MM.1S (cell line): ENCODE measurements at regions not wholly inside any gene's neighbourhood (a gene's known extent, or its start where the extent isn't known, plus 50 kb on each side); places are given as distances from the start of the nearest gene placed in this dataset.

Experiments used
- DNase-seq: peaks from one replicate; pipeline ENCODE4 v3.0.0-alpha.2; 2015
- H2AFZ ChIP-seq: fragments of 300-600 bp; sonication (generic); 2 replicates; pipeline ENCODE4 v1.6.0; 2016; ENCODE audit warnings: antibody characterized with exemption, low read length
- H3F3A ChIP-seq: fragments of 300-600 bp; sonication (generic); 2 replicates; pipeline ENCODE4 v1.6.1; 2016; ENCODE audit warnings: mild to moderate bottlenecking, antibody characterized with exemption, low read length, moderate library complexity, mixed read lengths; ENCODE audit not compliant: insufficient read depth
- H3K27ac ChIP-seq: fragments of 300-600 bp; sonication (generic); 2 replicates; pipeline ENCODE4 v1.5.1; 2016; ENCODE audit warnings: mild to moderate bottlenecking, low read length
- H3K27me3 ChIP-seq: fragments of 300-600 bp; sonication (generic); replicated peaks from 2 replicates; pipeline ENCODE4 v1.6.0; 2016; ENCODE audit warnings: low read length; ENCODE audit not compliant: insufficient read depth
- H3K36me3 ChIP-seq: fragments of 300-600 bp; sonication (generic); replicated peaks from 2 replicates; pipeline ENCODE4 v1.6.1; 2016; ENCODE audit warnings: mild to moderate bottlenecking, low read length, mixed read lengths; ENCODE audit not compliant: insufficient read depth
- H3K4me1 ChIP-seq: fragments of 300-600 bp; sonication (generic); 2 replicates; pipeline ENCODE4 v1.6.1; 2016; ENCODE audit warnings: low read length, mixed read lengths
- H3K4me2 ChIP-seq: fragments of 300-600 bp; sonication (generic); 2 replicates; pipeline ENCODE4 v1.6.0; 2016; ENCODE audit warnings: low read depth, low read length
- H3K4me3 ChIP-seq: fragments of 300-600 bp; sonication (generic); 2 replicates; pipeline ENCODE4 v1.5.1; 2016; ENCODE audit warnings: low read length, mixed read lengths
- H3K79me2 ChIP-seq: fragments of 300-600 bp; sonication (generic); 2 replicates; pipeline ENCODE4 v1.6.1; 2016; ENCODE audit warnings: mixed run types, low read length, mixed read lengths
- H3K9ac ChIP-seq: fragments of 300-600 bp; sonication (generic); 2 replicates; pipeline ENCODE4 v1.6.1; 2016; ENCODE audit warnings: low read length, mixed read lengths
- H3K9me2 ChIP-seq: fragments of 300-600 bp; sonication (generic); replicated peaks from 2 replicates; pipeline ENCODE4 v1.6.1; 2016; ENCODE audit warnings: mild to moderate bottlenecking, low read length, mixed read lengths; ENCODE audit not compliant: insufficient read depth
- H3K9me3 ChIP-seq: fragments of 300-600 bp; sonication (generic); replicated peaks from 2 replicates; pipeline ENCODE4 v1.6.1; 2016; ENCODE audit warnings: mild to moderate bottlenecking, low read length, mixed read lengths; ENCODE audit not compliant: insufficient read depth
- H4K20me1 ChIP-seq: fragments of 300-600 bp; sonication (generic); 2 replicates; pipeline ENCODE4 v1.6.1; 2016; ENCODE audit warnings: mild to moderate bottlenecking, low read length, moderate library complexity, mixed read lengths; ENCODE audit not compliant: insufficient read depth
- CTCF ChIP-seq: fragments of 300-600 bp; sonication (generic); IDR thresholded peaks from 2 replicates; pipeline ENCODE4 v1.5.1; 2016; ENCODE audit warnings: antibody characterized with exemption, low read length, mixed read lengths
- EZH2 ChIP-seq: fragments of 300-600 bp; sonication (generic); optimal IDR thresholded peaks from 2 replicates; pipeline ENCODE3; 2017; ENCODE audit warnings: low read depth, mild to moderate bottlenecking, antibody characterized with exemption, low read length, mixed read lengths
- EZH2phosphoT487 ChIP-seq: fragments of 300-600 bp; sonication (generic); IDR thresholded peaks from 2 replicates; pipeline ENCODE4 v1.6.1; 2018; ENCODE audit warnings: antibody characterized with exemption, low read length

GRCh38 chr12:130078852-130079251 lies 83.4 kb upstream of the FZD10 start:
- TF ChIP-seq EZH2, result no peak
- no peak for TF ChIP-seq CTCF
- Histone ChIP-seq H3K27me3 (no peaks in the 10 kb centered on the region), H3K79me2 (no peaks in the 10 kb centered on the region), H3K9ac (no peak overlapping the region), H3K36me3 (no peaks in the 10 kb centered on the region), H3F3A (no peaks in the 10 kb centered on the region), H4K20me1 (no peaks in the 10 kb centered on the region), H3K9me2 (no peaks in the 10 kb centered on the region), H3K4me1 (no peaks in the 10 kb centered on the region), H2AFZ (no peak overlapping the region), H3K27ac (no peak overlapping the region), H3K9me3 (no peaks in the 10 kb centered on the region), H3K4me3 (no peak overlapping the region), H3K4me2 (no peak overlapping the region)
- DNase-seq, result no peak

GRCh38 chr12:130079279-130079678 lies 83.0 kb upstream of the FZD10 start:
- no peaks in the 10 kb centered on the region for H3K4me1 ChIP-seq
- no peaks in the 10 kb centered on the region for H3K79me2 ChIP-seq
- no peak for TF ChIP-seq EZH2
- no peak for TF ChIP-seq CTCF
- TF ChIP-seq EZH2phosphoT487, result no peak
- H4K20me1 ChIP-seq, result no peaks in the 10 kb centered on the region
- no peak overlapping the region for H3K4me3 ChIP-seq
- no peaks in the 10 kb centered on the region for H3F3A ChIP-seq
- H3K9ac ChIP-seq, result no peak overlapping the region
- H3K9me2 ChIP-seq, result no peaks in the 10 kb centered on the region
- no peak overlapping the region for H3K27ac ChIP-seq
- H2AFZ ChIP-seq, result no peak overlapping the region
- no peak overlapping the region for H3K4me2 ChIP-seq
- H3K36me3 ChIP-seq, result no peaks in the 10 kb centered on the region
- DNase-seq, result no peak
- H3K9me3 ChIP-seq, result no peaks in the 10 kb centered on the region
- no peaks in the 10 kb centered on the region for H3K27me3 ChIP-seq

GRCh38 chr12:130080205-130080604 lies 82.1 kb upstream of the FZD10 start:
- Histone ChIP-seq H3K9me3 (no peaks in the 10 kb centered on the region), H3K9ac (no peak overlapping the region)

More at GRCh38 chr12:130080205-130080604, 82.1 kb upstream of the FZD10 start:
- H3K27ac ChIP-seq, result no peak overlapping the region
- no peaks in the 10 kb centered on the region for H3K79me2 ChIP-seq
- H3K27me3 ChIP-seq, result no peaks in the 10 kb centered on the region
- H3K9me2 ChIP-seq, result no peaks in the 10 kb centered on the region
- H2AFZ ChIP-seq, result no peak overlapping the region
- no peaks in the 10 kb centered on the region for H3K36me3 ChIP-seq
- H3K4me3 ChIP-seq, result no peak overlapping the region
- TF ChIP-seq EZH2phosphoT487 (no peak), EZH2 (no peak), CTCF (no peak)
- H3K4me2 ChIP-seq, result no peak overlapping the region
- H3K4me1 ChIP-seq, result no peaks in the 10 kb centered on the region
- no peaks in the 10 kb centered on the region for H4K20me1 ChIP-seq
- no peak for DNase-seq
- no peaks in the 10 kb centered on the region for H3F3A ChIP-seq
